Kidney (tissue), 13 donors: ENCODE measurements at regions not wholly inside any gene's neighbourhood (a gene's known extent, or its start where the extent isn't known, plus 50 kb on each side); places are given as distances from the start of the nearest gene placed in this dataset.

ENCODE experiments used
- DNase-seq, 5 donors: peaks; one replicate each; pipeline ENCODE4 v3.0.0-alpha.2; 2013 to 2020
- FAIRE-seq: peaks from 2 replicates; lab custom pipeline; 2012; peaks lifted over from hg19 to GRCh38; lab: Jason Lieb, UNC
- H3K27ac ChIP-seq, 2 donors: one replicate each; pipeline ENCODE4 v1.7.0; 2013; ENCODE audit warnings: low read depth in 2 of 2, low read length in 2 of 2, inconsistent platforms in 1 of 2
- H3K27me3 ChIP-seq: one replicate; pipeline ENCODE4 v1.7.1; 2013; ENCODE audit warnings: low read length, inconsistent platforms; ENCODE audit not compliant: control insufficient read depth, insufficient read depth
- H3K36me3 ChIP-seq, 3 donors: one replicate each; pipeline versions ENCODE4 v1.7.0 to v1.7.1; 2013; ENCODE audit warnings: low read length in 3 of 3, control low read depth in 1 of 3, inconsistent platforms in 1 of 3; ENCODE audit not compliant: insufficient read depth in 3 of 3, control insufficient read depth in 2 of 3
- H3K4me1 ChIP-seq, 3 donors: one replicate each; pipeline versions ENCODE4 v1.7.0 to v1.7.1; 2013; ENCODE audit warnings: low read length in 3 of 3, inconsistent platforms in 1 of 3, low read depth in 1 of 3; ENCODE audit not compliant: control insufficient read depth in 2 of 3, insufficient read depth in 2 of 3
- H3K4me3 ChIP-seq, 3 donors: one replicate each; pipeline versions ENCODE4 v1.7.0 to v1.8.1; 2013; ENCODE audit warnings: low read length in 3 of 3, control low read depth in 1 of 3, inconsistent platforms in 1 of 3
- H3K9ac ChIP-seq, 3 donors: one replicate each; pipeline versions ENCODE4 v1.7.0 to v1.7.1; 2013; ENCODE audit warnings: low read length in 3 of 3, control low read depth in 1 of 3, inconsistent platforms in 1 of 3
- H3K9me3 ChIP-seq, 3 donors: one replicate each; pipeline versions ENCODE4 v1.7.0 to v1.7.1; 2013; ENCODE audit warnings: low read length in 3 of 3, control low read depth in 1 of 3, inconsistent platforms in 1 of 3; ENCODE audit not compliant: control insufficient read depth in 2 of 3, insufficient read depth in 1 of 3
- CTCF ChIP-seq: IDR thresholded peaks from 3 replicates; pipeline ENCODE4 v1.5.1; 2012; ENCODE audit warnings: mild to moderate bottlenecking, moderate library complexity, borderline replicate concordance; ENCODE audit not compliant: insufficient read depth; ENCODE audit errors: extremely low read depth
- intact Hi-C: fragments of 100-400 bp; cut with DNase I; formaldehyde crosslinking; loops from one replicate; pipeline ENCODE4 v1.11.1; 2022
- donor health status: control.
- donor health status: control.
- donor health status: control.
- donor health status: control.
- donor health status: control.
- donor health status: DM: yes; HTN: yes; CAD: no.
- donor health status: Normal renal cell carcinoma (clear cell type).

- no peak for FAIRE-seq
- Histone ChIP-seq H3K27ac (no peak overlapping the region), H3K4me1 (no peaks in the 10 kb centered on the region), H3K4me3 (no peak overlapping the region), H3K27me3 (no peaks in the 10 kb centered on the region), H3K9me3 (no peaks in the 10 kb centered on the region), H3K36me3 (no peaks in the 10 kb centered on the region), H3K9ac (no peak overlapping the region)
- intact Hi-C loops: no loop called here
- no peak for TF ChIP-seq CTCF
- no peak for DNase-seq
Measured at GRCh38 chr1:214791961-214792360, 189.0 kb downstream of the CENPF start.

- H3K9me3 ChIP-seq: no peaks in the 10 kb centered on the region
- H3K9ac ChIP-seq: no peak overlapping the region
- intact Hi-C loops: no loop called here
- no peak for FAIRE-seq
- no peak for TF ChIP-seq CTCF
- H3K4me3 ChIP-seq: no peak overlapping the region
- no peaks in the 10 kb centered on the region for H3K36me3 ChIP-seq
- no peaks in the 10 kb centered on the region for H3K4me1 ChIP-seq
- H3K27ac ChIP-seq: no peak overlapping the region
- H3K27me3 ChIP-seq: no peaks in the 10 kb centered on the region
- no peak for DNase-seq
Measured at GRCh38 chr1:214792527-214793186, 189.7 kb downstream of the CENPF start.

- no peak overlapping the region for H3K9ac ChIP-seq
- no peaks in the 10 kb centered on the region for H3K9me3 ChIP-seq
- H3K4me3 ChIP-seq: no peak overlapping the region
- H3K4me1 ChIP-seq: no peaks in the 10 kb centered on the region
- H3K27ac ChIP-seq: no peak overlapping the region
- TF ChIP-seq CTCF: no peak
- FAIRE-seq (no peak), DNase-seq (no peak)
- H3K36me3 ChIP-seq: no peaks in the 10 kb centered on the region
- intact Hi-C loops: no loop called here
- no peaks in the 10 kb centered on the region for H3K27me3 ChIP-seq
Measured at GRCh38 chr1:214793708-214794107, 190.7 kb downstream of the CENPF start.

- DNase-seq (no peak), FAIRE-seq (no peak)
- TF ChIP-seq CTCF: no peak
- Histone ChIP-seq H3K4me1 (no peaks in the 10 kb centered on the region), H3K27me3 (no peaks in the 10 kb centered on the region), H3K9me3 (no peaks in the 10 kb centered on the region), H3K9ac (no peak overlapping the region), H3K36me3 (no peaks in the 10 kb centered on the region), H3K4me3 (no peak overlapping the region), H3K27ac (no peak overlapping the region)
- intact Hi-C loops: no loop called here
Measured at GRCh38 chr1:214801191-214801590, 198.2 kb downstream of the CENPF start.
